Stomach (tissue), 8 donors: ENCODE measurements at regions not wholly inside any gene's neighbourhood (a gene's known extent, or its start where the extent isn't known, plus 50 kb on each side); places are given as distances from the start of the nearest gene placed in this dataset.

ENCODE experiments used
- DNase-seq, 2 donors: peaks; one replicate each; pipeline versions ENCODE4 v3.0.0 to v3.0.0-alpha.2; 2013 to 2019
- H3K27ac ChIP-seq, 5 donors: fragments of 200-600 bp in 4 of 5; sonication (generic) in 4 of 5; one replicate each; pipeline ENCODE4 v1.5.1; 2013 to 2019; ENCODE audit warnings: mild to moderate bottlenecking in 1 of 5, moderate library complexity in 1 of 5
- H3K27me3 ChIP-seq, 3 donors: fragments of 200-600 bp; sonication (generic); one replicate each; pipeline ENCODE4 v1.5.1; 2017 to 2019; ENCODE audit warnings: mixed run types in 1 of 3
- H3K36me3 ChIP-seq, 4 donors: fragments of 200-600 bp; sonication (generic); 1 replicate in 3 of 4; 2 replicates in 1 of 4; pipeline ENCODE4 v1.5.1; 2016 to 2019
- H3K4me1 ChIP-seq, 4 donors: fragments of 200-600 bp; sonication (generic); one replicate each; pipeline ENCODE4 v1.5.1; 2016 to 2019
- H3K4me3 ChIP-seq, 4 donors: fragments of 200-600 bp; sonication (generic) in 3 of 4; one replicate each; pipeline ENCODE4 v1.5.1; 2016 to 2019; ENCODE audit warnings: mild to moderate bottlenecking in 1 of 4
- H3K9me3 ChIP-seq, 4 donors: fragments of 200-600 bp; sonication (generic); one replicate each; pipeline ENCODE4 v1.5.1; 2016 to 2019
- CTCF ChIP-seq, 7 experiments: fragments of 450-650 bp in 4 of 7; fragments of 200-600 bp in 3 of 7; sonication (generic) in 3 of 7; IDR thresholded peaks; one replicate each; pipeline ENCODE4 v1.5.1; 2016 to 2019; ENCODE audit warnings: antibody characterized with exemption in 7 of 7, control low read depth in 2 of 7, mild to moderate bottlenecking in 1 of 7
- EP300 ChIP-seq: sonication (generic); formaldehyde crosslinking; IDR thresholded peaks from one replicate; pipeline ENCODE4 v1.6.1; 2017; ENCODE audit warnings: antibody characterized with exemption
- POLR2A ChIP-seq, 4 donors: fragments of 450-650 bp; IDR thresholded peaks; one replicate each; pipeline ENCODE4 v1.6.1; 2016; ENCODE audit warnings: antibody characterized with exemption in 4 of 4, control low read depth in 2 of 4, mild to moderate bottlenecking in 1 of 4, moderate library complexity in 1 of 4
- POLR2AphosphoS5 ChIP-seq, 3 donors: sonication (generic); formaldehyde crosslinking; IDR thresholded peaks; one replicate each; pipeline ENCODE4 v1.6.1; 2016; ENCODE audit warnings: antibody characterized with exemption in 3 of 3
- WGBS, 5 donors: extraction: QIAGEN DNeasy Blood & Tissue Kit in 3 of 5; methylation state at CpG; one replicate each; pipeline versions ENCODE4 v1.1.5 to v1.1.7; 2013 to 2018; 5-methylcytosine and 5-hydroxymethylcytosine counted together
- intact Hi-C: fragments of 100-400 bp; cut with DNase I; formaldehyde crosslinking; loops from one replicate; pipeline ENCODE4 v1.15.1; 2023; ENCODE audit warnings: low total_unique reads
- donor health status: healthy with polysubstance abuse.
- donor health status: Bipolar disorder and iron deficiency.
- donor health status: healthy.

DNA sequence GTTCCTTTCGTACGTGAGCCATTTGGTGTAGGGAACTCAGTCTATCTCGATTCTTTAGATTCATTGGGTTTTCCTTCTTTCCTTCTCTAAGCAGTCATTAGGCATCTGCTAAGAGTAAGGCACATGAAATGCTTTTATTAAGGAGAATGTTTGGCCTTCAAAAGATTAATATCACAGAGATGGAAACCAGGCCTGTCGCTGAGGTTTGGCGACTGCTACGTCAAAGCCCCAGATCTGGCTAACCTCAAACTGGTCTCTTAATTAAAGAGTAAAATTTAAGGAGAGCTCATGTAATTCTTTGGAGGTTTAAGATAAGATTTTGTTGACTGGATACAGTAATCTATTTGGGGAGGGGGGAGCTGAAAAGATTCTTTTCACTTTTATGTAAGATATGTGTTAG lies 189.8 kb downstream of the JCAD start:
- Histone ChIP-seq H3K36me3 (no peaks in the 10 kb centered on the region), H3K27ac (peak overlapping the region in 2 of 5 donors; percentile 38 to 71), H3K4me1 (peaks cover 0 to 15% (median 0%) of the 10 kb centered on the region in 4 donors), H3K27me3 (no peaks in the 10 kb centered on the region), H3K9me3 (no peaks in the 10 kb centered on the region), H3K4me3 (no peak overlapping the region)
- WGBS, 5 donors, result 75 to 97% (median 84%) methylated on average over 6 of the region's 6 CpGs
- TF ChIP-seq POLR2AphosphoS5 (IDR thresholded peaks at IDR 0.05), result peak; percentile 22 to 61 (median 36)
- TF ChIP-seq CTCF (IDR thresholded peaks at IDR 0.05), result no peak
- intact Hi-C loops, result no loop called here
- peak in 1 of 2 donors; percentile 65 for DNase-seq

GRCh38 chr10:29866356-29866755 lies 193.0 kb downstream of the JCAD start:
- DNase-seq, result no peak
- peak overlapping the region in 1 of 5 donors; percentile 63 for H3K27ac ChIP-seq
- WGBS, 5 donors, result 90 to 100% (median 92%) methylated on average over 2 of the region's 2 CpGs
- peaks cover 0 to 15% (median 0%) of the 10 kb centered on the region in 4 donors for H3K4me1 ChIP-seq
- no peak for TF ChIP-seq POLR2AphosphoS5 (IDR thresholded peaks at IDR 0.05)
- no peak for TF ChIP-seq POLR2A (IDR thresholded peaks at IDR 0.05)
- no peak for TF ChIP-seq EP300
- TF ChIP-seq CTCF (IDR thresholded peaks at IDR 0.05), result no peak
- no peak overlapping the region for H3K4me3 ChIP-seq
- no peaks in the 10 kb centered on the region for H3K36me3 ChIP-seq
- H3K27me3 ChIP-seq, result no peaks in the 10 kb centered on the region
- intact Hi-C loops, result no loop called here
- no peaks in the 10 kb centered on the region for H3K9me3 ChIP-seq

DNA sequence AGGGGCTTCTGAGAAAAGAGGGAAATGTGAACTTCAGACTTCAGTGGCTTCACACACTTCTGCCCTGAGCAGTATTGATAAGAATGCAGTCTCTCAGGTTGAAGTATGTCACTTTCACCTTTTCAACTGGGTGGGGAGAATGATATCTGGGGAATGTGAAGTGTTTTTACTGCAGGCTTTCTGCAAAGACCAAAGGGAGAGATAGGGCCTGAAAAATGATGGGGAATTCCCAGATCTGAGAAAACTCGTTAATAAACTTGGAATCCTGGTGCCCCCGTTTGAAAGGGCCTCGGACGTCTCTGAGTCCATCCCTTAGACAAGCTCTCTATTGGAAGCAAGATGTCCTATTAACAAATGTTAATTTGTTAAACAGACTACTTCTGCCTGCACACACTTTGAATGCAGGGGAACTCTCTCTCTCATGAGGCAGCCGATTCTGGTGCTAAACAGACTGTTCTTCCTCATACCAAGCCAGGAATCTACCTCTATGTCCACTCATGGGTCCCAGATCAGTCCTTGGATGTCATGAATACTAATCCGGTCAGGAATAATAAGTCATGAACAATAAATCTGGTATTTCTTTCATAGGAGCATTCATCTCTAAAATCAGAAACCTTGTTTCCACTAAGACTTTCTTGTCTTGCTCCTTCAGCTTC lies 193.6 kb downstream of the JCAD start:
- H3K27me3 ChIP-seq, result no peaks in the 10 kb centered on the region
- intact Hi-C loops, result no loop called here
- no peaks in the 10 kb centered on the region for H3K9me3 ChIP-seq
- H3K27ac ChIP-seq, result peak overlapping the region in 2 of 5 donors; percentile 20 to 63
- TF ChIP-seq EP300 (no peak), POLR2AphosphoS5 (IDR thresholded peaks at IDR 0.05) (no peak), CTCF (IDR thresholded peaks at IDR 0.05) (no peak), POLR2A (IDR thresholded peaks at IDR 0.05) (no peak)
- peak in 1 of 2 donors; percentile 46 for DNase-seq
- H3K4me3 ChIP-seq, result no peak overlapping the region
- WGBS, 5 donors, result 33 to 58% (median 41%) methylated on average over 6 of the region's 6 CpGs
- peaks cover 0 to 15% (median 0%) of the 10 kb centered on the region in 4 donors for H3K4me1 ChIP-seq
- H3K36me3 ChIP-seq, result no peaks in the 10 kb centered on the region

GRCh38 chr10:29862923-29863614 lies 196.3 kb downstream of the JCAD start:
- no peak for DNase-seq
- WGBS, 5 donors, result 64 to 88% (median 78%) methylated on average over 4 of the region's 4 CpGs

More at GRCh38 chr10:29862923-29863614, 196.3 kb downstream of the JCAD start:
- no peak overlapping the region for H3K4me3 ChIP-seq
- H3K36me3 ChIP-seq, result no peaks in the 10 kb centered on the region
- intact Hi-C loops, result no loop called here
- H3K4me1 ChIP-seq, result peaks cover 7 to 19% (median 7%) of the 10 kb centered on the region in 4 donors
- TF ChIP-seq CTCF (IDR thresholded peaks at IDR 0.05), result no peak
- no peak for TF ChIP-seq EP300
- no peak for TF ChIP-seq POLR2AphosphoS5 (IDR thresholded peaks at IDR 0.05)
- no peak for TF ChIP-seq POLR2A (IDR thresholded peaks at IDR 0.05)
- no peaks in the 10 kb centered on the region for H3K27me3 ChIP-seq
- H3K27ac ChIP-seq, result no peak overlapping the region
- H3K9me3 ChIP-seq, result no peaks in the 10 kb centered on the region
